ENCODE measurements at regions not wholly inside any gene's neighbourhood (a gene's known extent, or its start where the extent isn't known, plus 50 kb on each side); places are given as distances from the start of the nearest gene placed in this dataset.

GRCh38 chr2:65507102-65508069, 75.0 kb upstream of the SPRED2 start:
- Histone ChIP-seq H2BK120ac (ENCODE audit: low read depth, low read length) (no peak overlapping the region), H2BK15ac (replicated peaks; ENCODE audit: low read depth) (no peak overlapping the region), H3K27me3 (ENCODE audit: insufficient read depth, low read length, poor library complexity) (no peaks in the 10 kb centered on the region), H4K5ac (ENCODE audit: low read length) (no peak overlapping the region), H3K36me3 (ENCODE audit: control insufficient read depth, insufficient read depth, low read length) (no peaks in the 10 kb centered on the region), H3K56ac (ENCODE audit: low read length) (no peak overlapping the region), H3K27ac (ENCODE audit: low read depth, low read length) (no peak overlapping the region), H3K79me2 (ENCODE audit: control insufficient read depth, insufficient read depth, low read length) (no peaks in the 10 kb centered on the region), H3K9ac (ENCODE audit: low read length) (no peak overlapping the region), H3K79me1 (ENCODE audit: low read length) (no peaks in the 10 kb centered on the region), H4K8ac (ENCODE audit: low read depth, low read length) (no peak overlapping the region), H3K23ac (ENCODE audit: low read length) (no peak overlapping the region), H3K18ac (ENCODE audit: low read length) (no peak overlapping the region), H2AK5ac (ENCODE audit: low read length) (no peak overlapping the region), H3K4ac (ENCODE audit: low read depth, low read length) (no peak overlapping the region), H3K4me3 (ENCODE audit: low read length) (no peak overlapping the region), H2BK5ac (ENCODE audit: low read length) (no peak overlapping the region), H3K4me1 (ENCODE audit: control insufficient read depth, low read depth, low read length) (no peaks in the 10 kb centered on the region), H3K4me2 (ENCODE audit: low read length) (no peak overlapping the region)
- DNase-seq = no peak
- no CpG with 5 or more reads among the region's 10 CpGs for WGBS (ENCODE audit: extremely low coverage, insufficient coverage, low lambda C conversion rate)

GRCh38 chr2:65504814-65505697, 72.7 kb upstream of the SPRED2 start:
- Histone ChIP-seq H3K36me3 (ENCODE audit: control insufficient read depth, insufficient read depth, low read length) (no peaks in the 10 kb centered on the region), H3K4me1 (ENCODE audit: control insufficient read depth, low read depth, low read length) (no peaks in the 10 kb centered on the region), H3K27ac (ENCODE audit: low read depth, low read length) (no peak overlapping the region), H3K23ac (ENCODE audit: low read length) (no peak overlapping the region), H2BK5ac (ENCODE audit: low read length) (no peak overlapping the region), H4K8ac (ENCODE audit: low read depth, low read length) (no peak overlapping the region), H3K4me3 (ENCODE audit: low read length) (no peak overlapping the region), H3K56ac (ENCODE audit: low read length) (no peak overlapping the region), H3K79me1 (ENCODE audit: low read length) (no peaks in the 10 kb centered on the region), H2AK5ac (ENCODE audit: low read length) (no peak overlapping the region), H2BK120ac (ENCODE audit: low read depth, low read length) (no peak overlapping the region), H3K9ac (ENCODE audit: low read length) (no peak overlapping the region), H3K79me2 (ENCODE audit: control insufficient read depth, insufficient read depth, low read length) (no peaks in the 10 kb centered on the region), H3K4ac (ENCODE audit: low read depth, low read length) (no peak overlapping the region), H2BK15ac (replicated peaks; ENCODE audit: low read depth) (no peak overlapping the region), H3K4me2 (ENCODE audit: low read length) (no peak overlapping the region), H4K5ac (ENCODE audit: low read length) (no peak overlapping the region), H3K27me3 (ENCODE audit: insufficient read depth, low read length, poor library complexity) (no peaks in the 10 kb centered on the region), H3K18ac (ENCODE audit: low read length) (no peak overlapping the region)
- WGBS (ENCODE audit: extremely low coverage, insufficient coverage, low lambda C conversion rate) = no CpG with 5 or more reads among the region's 14 CpGs
- no peak for DNase-seq

GRCh38 chr2:65504201-65504600, 71.8 kb upstream of the SPRED2 start:
- H3K4me3 ChIP-seq (ENCODE audit: low read length) = no peak overlapping the region
- no peak overlapping the region for H3K18ac ChIP-seq (ENCODE audit: low read length)
- WGBS (ENCODE audit: extremely low coverage, insufficient coverage, low lambda C conversion rate) = no CpG with 5 or more reads among the region's 6 CpGs
- no peaks in the 10 kb centered on the region for H3K79me2 ChIP-seq (ENCODE audit: control insufficient read depth, insufficient read depth, low read length)
- H3K27me3 ChIP-seq (ENCODE audit: insufficient read depth, low read length, poor library complexity) = no peaks in the 10 kb centered on the region
- no peaks in the 10 kb centered on the region for H3K79me1 ChIP-seq (ENCODE audit: low read length)
- no peak overlapping the region for H3K4me2 ChIP-seq (ENCODE audit: low read length)
- H2AK5ac ChIP-seq (ENCODE audit: low read length) = no peak overlapping the region
- DNase-seq = no peak
- peak overlapping the region; percentile 11 for H3K23ac ChIP-seq (ENCODE audit: low read length)
- H2BK5ac ChIP-seq (ENCODE audit: low read length) = no peak overlapping the region
- no peak overlapping the region for H4K8ac ChIP-seq (ENCODE audit: low read depth, low read length)
- no peak overlapping the region for H3K56ac ChIP-seq (ENCODE audit: low read length)
- no peak overlapping the region for H3K4ac ChIP-seq (ENCODE audit: low read depth, low read length)
- no peak overlapping the region for H2BK15ac ChIP-seq (replicated peaks; ENCODE audit: low read depth)
- no peak overlapping the region for H2BK120ac ChIP-seq (ENCODE audit: low read depth, low read length)
- H3K9ac ChIP-seq (ENCODE audit: low read length) = no peak overlapping the region
- H3K27ac ChIP-seq (ENCODE audit: low read depth, low read length) = no peak overlapping the region
- no peak overlapping the region for H4K5ac ChIP-seq (ENCODE audit: low read length)
- H3K4me1 ChIP-seq (ENCODE audit: control insufficient read depth, low read depth, low read length) = no peaks in the 10 kb centered on the region
- H3K36me3 ChIP-seq (ENCODE audit: control insufficient read depth, insufficient read depth, low read length) = no peaks in the 10 kb centered on the region

- H3K4ac ChIP-seq (ENCODE audit: low read depth, low read length) = no peak overlapping the region
- no peaks in the 10 kb centered on the region for H3K36me3 ChIP-seq (ENCODE audit: control insufficient read depth, insufficient read depth, low read length)
- no peak overlapping the region for H2BK120ac ChIP-seq (ENCODE audit: low read depth, low read length)
- no peaks in the 10 kb centered on the region for H3K4me1 ChIP-seq (ENCODE audit: control insufficient read depth, low read depth, low read length)
- H4K5ac ChIP-seq (ENCODE audit: low read length) = no peak overlapping the region
- no CpG with 5 or more reads among the region's 5 CpGs for WGBS (ENCODE audit: extremely low coverage, insufficient coverage, low lambda C conversion rate)
- H3K4me2 ChIP-seq (ENCODE audit: low read length) = no peak overlapping the region
- H3K4me3 ChIP-seq (ENCODE audit: low read length) = no peak overlapping the region
- peak overlapping the region; percentile 11 for H3K23ac ChIP-seq (ENCODE audit: low read length)
- no peaks in the 10 kb centered on the region for H3K27me3 ChIP-seq (ENCODE audit: insufficient read depth, low read length, poor library complexity)
- H2BK5ac ChIP-seq (ENCODE audit: low read length) = no peak overlapping the region
- H3K18ac ChIP-seq (ENCODE audit: low read length) = no peak overlapping the region
- H2AK5ac ChIP-seq (ENCODE audit: low read length) = no peak overlapping the region
- no peaks in the 10 kb centered on the region for H3K79me2 ChIP-seq (ENCODE audit: control insufficient read depth, insufficient read depth, low read length)
- no peak overlapping the region for H3K27ac ChIP-seq (ENCODE audit: low read depth, low read length)
- DNase-seq = no peak
- H3K79me1 ChIP-seq (ENCODE audit: low read length) = no peaks in the 10 kb centered on the region
- H2BK15ac ChIP-seq (replicated peaks; ENCODE audit: low read depth) = no peak overlapping the region
- no peak overlapping the region for H4K8ac ChIP-seq (ENCODE audit: low read depth, low read length)
- no peak overlapping the region for H3K9ac ChIP-seq (ENCODE audit: low read length)
- H3K56ac ChIP-seq (ENCODE audit: low read length) = no peak overlapping the region
Observed at GRCh38 chr2:65503746-65504145, 71.3 kb upstream of the SPRED2 start.

GRCh38 chr2:65501836-65502235, 69.4 kb upstream of the SPRED2 start:
- Histone ChIP-seq H3K4me2 (ENCODE audit: low read length) (no peak overlapping the region), H2BK15ac (replicated peaks; ENCODE audit: low read depth) (no peak overlapping the region), H2BK120ac (ENCODE audit: low read depth, low read length) (no peak overlapping the region), H3K79me2 (ENCODE audit: control insufficient read depth, insufficient read depth, low read length) (no peaks in the 10 kb centered on the region), H3K4ac (ENCODE audit: low read depth, low read length) (no peak overlapping the region), H3K27me3 (ENCODE audit: insufficient read depth, low read length, poor library complexity) (no peaks in the 10 kb centered on the region), H3K9ac (ENCODE audit: low read length) (no peak overlapping the region), H3K4me3 (ENCODE audit: low read length) (no peak overlapping the region), H3K27ac (ENCODE audit: low read depth, low read length) (no peak overlapping the region), H3K18ac (ENCODE audit: low read length) (no peak overlapping the region), H3K4me1 (ENCODE audit: control insufficient read depth, low read depth, low read length) (no peaks in the 10 kb centered on the region), H4K5ac (ENCODE audit: low read length) (no peak overlapping the region), H3K36me3 (ENCODE audit: control insufficient read depth, insufficient read depth, low read length) (no peaks in the 10 kb centered on the region), H3K79me1 (ENCODE audit: low read length) (no peaks in the 10 kb centered on the region), H3K23ac (ENCODE audit: low read length) (no peak overlapping the region), H2AK5ac (ENCODE audit: low read length) (no peak overlapping the region), H2BK5ac (ENCODE audit: low read length) (no peak overlapping the region), H3K56ac (ENCODE audit: low read length) (no peak overlapping the region), H4K8ac (ENCODE audit: low read depth, low read length) (no peak overlapping the region)
- WGBS (ENCODE audit: extremely low coverage, insufficient coverage, low lambda C conversion rate) = no CpG with 5 or more reads among the region's 6 CpGs
- DNase-seq = no peak

All from mesendoderm (in vitro differentiated cells).